Vagina (tissue), 2 donors: ENCODE measurements at regions not wholly inside any gene's neighbourhood (a gene's known extent, or its start where the extent isn't known, plus 50 kb on each side); places are given as distances from the start of the nearest gene placed in this dataset.

Experiments
- DNase-seq, 2 donors: peaks; one replicate each; pipeline ENCODE4 v3.0.0-alpha.2; 2017; ENCODE audit errors: extremely low spot score in 2 of 2
- H3K27ac ChIP-seq: fragments of 200-600 bp; sonication (generic); one replicate; pipeline ENCODE4 v1.5.1; 2019
- H3K27me3 ChIP-seq: fragments of 200-600 bp; sonication (generic); one replicate; pipeline ENCODE4 v1.5.1; 2019
- H3K36me3 ChIP-seq, 2 donors: fragments of 200-600 bp; sonication (generic); one replicate each; pipeline ENCODE4 v1.5.1; 2017 to 2019
- H3K4me1 ChIP-seq: fragments of 200-600 bp; sonication (generic); one replicate; pipeline ENCODE4 v1.5.1; 2019
- H3K4me3 ChIP-seq, 2 donors: fragments of 200-600 bp; sonication (generic); 1 replicate in 1 of 2; 2 replicates in 1 of 2; pipeline ENCODE4 v1.5.1; 2016 to 2019
- H3K9me3 ChIP-seq: fragments of 200-600 bp; sonication (generic); one replicate; pipeline ENCODE4 v1.5.1; 2019
- CTCF ChIP-seq, 3 experiments: fragments of 450-650 bp in 2 of 3; fragments of 200-600 bp in 1 of 3; sonication (generic) in 1 of 3; IDR thresholded peaks; one replicate each; pipeline ENCODE4 v1.5.1; 2017 to 2019; ENCODE audit warnings: antibody characterized with exemption in 3 of 3, mild to moderate bottlenecking in 2 of 3, moderate library complexity in 2 of 3
- POLR2A ChIP-seq, 2 donors: fragments of 450-650 bp; IDR thresholded peaks; one replicate each; pipeline ENCODE4 v1.6.1; 2017; ENCODE audit warnings: antibody characterized with exemption in 2 of 2, mild to moderate bottlenecking in 2 of 2, moderate library complexity in 2 of 2
- POLR2AphosphoS5 ChIP-seq, 2 donors: sonication (generic); formaldehyde crosslinking; IDR thresholded peaks; one replicate each; pipeline ENCODE4 v1.9.0; 2017; ENCODE audit warnings: antibody characterized with exemption in 2 of 2, mild to moderate bottlenecking in 2 of 2, low read depth in 1 of 2; ENCODE audit not compliant: insufficient read depth in 1 of 2
- intact Hi-C: fragments of 100-400 bp; cut with DNase I; formaldehyde crosslinking; loops from one replicate; pipeline ENCODE4 v1.15.1; 2023

GRCh38 chr2:180571559-180571958 lies 408.8 kb upstream of the UBE2E3 start:
- no peak for DNase-seq
- Histone ChIP-seq H3K27ac (no peak overlapping the region), H3K27me3 (no peaks in the 10 kb centered on the region), H3K36me3 (no peaks in the 10 kb centered on the region), H3K9me3 (no peaks in the 10 kb centered on the region), H3K4me1 (no peaks in the 10 kb centered on the region), H3K4me3 (no peak overlapping the region)
- TF ChIP-seq POLR2A (IDR thresholded peaks at IDR 0.05) (no peak), POLR2AphosphoS5 (IDR thresholded peaks at IDR 0.05; ENCODE audit: insufficient read depth in 1 of 2, low read depth in 1 of 2) (no peak), CTCF (IDR thresholded peaks at IDR 0.05) (no peak)
- intact Hi-C loops: no loop called here

DNA sequence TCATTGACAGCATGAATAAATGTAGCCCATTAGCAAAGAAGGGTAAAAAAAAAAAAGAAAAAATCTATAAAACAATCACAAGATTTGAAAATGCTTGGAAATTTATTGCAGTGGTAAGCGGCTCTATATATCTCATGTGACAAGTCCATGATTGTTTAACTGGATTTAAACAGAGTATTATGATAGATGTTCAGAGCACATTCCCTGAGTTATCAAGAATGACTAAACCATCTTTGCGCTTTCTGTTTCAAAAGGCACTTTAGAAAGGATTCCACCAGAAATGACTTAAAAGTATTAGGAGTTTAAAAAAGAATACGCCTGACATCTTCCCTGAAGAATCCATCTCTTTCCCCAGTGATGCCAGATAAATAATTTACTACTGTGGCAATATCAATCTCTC lies 409.5 kb upstream of the UBE2E3 start:
- intact Hi-C loops: no loop called here
- Histone ChIP-seq H3K27me3 (no peaks in the 10 kb centered on the region), H3K4me1 (no peaks in the 10 kb centered on the region), H3K4me3 (no peak overlapping the region), H3K36me3 (no peaks in the 10 kb centered on the region), H3K27ac (no peak overlapping the region), H3K9me3 (no peaks in the 10 kb centered on the region)
- TF ChIP-seq CTCF (IDR thresholded peaks at IDR 0.05) (no peak), POLR2A (IDR thresholded peaks at IDR 0.05) (no peak), POLR2AphosphoS5 (IDR thresholded peaks at IDR 0.05; ENCODE audit: insufficient read depth in 1 of 2, low read depth in 1 of 2) (no peak)
- DNase-seq: no peak

- Histone ChIP-seq H3K36me3 (no peaks in the 10 kb centered on the region), H3K4me1 (no peaks in the 10 kb centered on the region), H3K9me3 (no peaks in the 10 kb centered on the region), H3K27me3 (no peaks in the 10 kb centered on the region), H3K27ac (no peak overlapping the region), H3K4me3 (no peak overlapping the region)
- intact Hi-C loops: no loop called here
- TF ChIP-seq CTCF (IDR thresholded peaks at IDR 0.05): no peak
- no peak for TF ChIP-seq POLR2A (IDR thresholded peaks at IDR 0.05)
- TF ChIP-seq POLR2AphosphoS5 (IDR thresholded peaks at IDR 0.05; ENCODE audit: insufficient read depth in 1 of 2, low read depth in 1 of 2): no peak
- no peak for DNase-seq
Measured at GRCh38 chr2:180564051-180564450, 416.4 kb upstream of the UBE2E3 start.

GRCh38 chr2:180562378-180562777 lies 418.0 kb upstream of the UBE2E3 start:
- DNase-seq: no peak
- H3K4me1 ChIP-seq: no peaks in the 10 kb centered on the region
- intact Hi-C loops: no loop called here
- H3K27ac ChIP-seq: no peak overlapping the region
- no peaks in the 10 kb centered on the region for H3K9me3 ChIP-seq
- no peaks in the 10 kb centered on the region for H3K27me3 ChIP-seq
- H3K4me3 ChIP-seq: no peak overlapping the region
- TF ChIP-seq CTCF (IDR thresholded peaks at IDR 0.05) (no peak), POLR2A (IDR thresholded peaks at IDR 0.05) (no peak), POLR2AphosphoS5 (IDR thresholded peaks at IDR 0.05; ENCODE audit: insufficient read depth in 1 of 2, low read depth in 1 of 2) (no peak)
- no peaks in the 10 kb centered on the region for H3K36me3 ChIP-seq

DNA sequence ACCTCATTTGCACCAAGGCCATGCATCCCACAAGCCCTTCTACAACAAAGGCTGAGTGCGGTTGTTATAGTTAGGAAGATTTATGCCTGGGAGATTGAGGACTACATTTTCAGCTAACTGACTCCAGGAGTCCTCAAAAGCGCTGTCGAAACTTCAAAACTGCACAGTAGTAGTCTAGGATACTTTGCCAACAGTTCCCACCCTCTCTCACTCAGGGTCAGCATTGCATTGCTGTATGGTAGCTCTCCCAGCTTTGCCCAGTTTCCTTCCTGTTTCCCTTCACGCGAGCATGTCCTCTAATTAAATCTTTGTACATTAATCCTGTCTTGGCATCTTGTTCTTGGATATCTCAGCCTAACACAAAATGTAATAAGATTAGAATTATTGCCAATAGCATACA lies 420.6 kb upstream of the UBE2E3 start:
- intact Hi-C loops: no loop called here
- no peak overlapping the region for H3K27ac ChIP-seq
- no peaks in the 10 kb centered on the region for H3K4me1 ChIP-seq
- H3K27me3 ChIP-seq: no peaks in the 10 kb centered on the region
- DNase-seq: no peak
- no peaks in the 10 kb centered on the region for H3K36me3 ChIP-seq
- TF ChIP-seq POLR2AphosphoS5 (IDR thresholded peaks at IDR 0.05; ENCODE audit: insufficient read depth in 1 of 2, low read depth in 1 of 2) (no peak), POLR2A (IDR thresholded peaks at IDR 0.05) (no peak)
- no peak overlapping the region for H3K4me3 ChIP-seq
- H3K9me3 ChIP-seq: no peaks in the 10 kb centered on the region

- no peak overlapping the region for H3K27ac ChIP-seq
Measured at GRCh38 chr2:180559038-180559437, 421.4 kb upstream of the UBE2E3 start.

More at GRCh38 chr2:180559038-180559437, 421.4 kb upstream of the UBE2E3 start:
- no peaks in the 10 kb centered on the region for H3K27me3 ChIP-seq
- no peaks in the 10 kb centered on the region for H3K36me3 ChIP-seq
- intact Hi-C loops: no loop called here
- H3K4me1 ChIP-seq: no peaks in the 10 kb centered on the region
- no peak for TF ChIP-seq CTCF (IDR thresholded peaks at IDR 0.05)
- no peak for TF ChIP-seq POLR2A (IDR thresholded peaks at IDR 0.05)
- TF ChIP-seq POLR2AphosphoS5 (IDR thresholded peaks at IDR 0.05; ENCODE audit: insufficient read depth in 1 of 2, low read depth in 1 of 2): no peak
- no peaks in the 10 kb centered on the region for H3K9me3 ChIP-seq
- no peak overlapping the region for H3K4me3 ChIP-seq
- DNase-seq: no peak
